DOHH2 (cell line): ENCODE measurements at regions not wholly inside any gene's neighbourhood (a gene's known extent, or its start where the extent isn't known, plus 50 kb on each side); places are given as distances from the start of the nearest gene placed in this dataset.

Source experiments
- H3F3A ChIP-seq: fragments of 200-600 bp; sonication (generic), shearing (Covaris generic); 2 replicates; pipeline ENCODE4 v1.6.0; 2016; ENCODE audit warnings: antibody characterized with exemption, mild to moderate bottlenecking; ENCODE audit not compliant: control insufficient read depth, insufficient read depth
- H3K27ac ChIP-seq: fragments of 200-600 bp; sonication (generic); 2 replicates; pipeline ENCODE4 v1.5.1; 2014; ENCODE audit warnings: low read depth, mild to moderate bottlenecking, low read length, moderate library complexity
- H3K27me3 ChIP-seq: fragments of 200-600 bp; sonication (generic); 2 replicates; pipeline ENCODE4 v1.6.1; 2014; ENCODE audit warnings: mild to moderate bottlenecking, low read length, mixed read lengths; ENCODE audit not compliant: control insufficient read depth
- H3K36me3 ChIP-seq: fragments of 200-600 bp; sonication (generic); 2 replicates; pipeline ENCODE4 v1.6.1; 2014; ENCODE audit warnings: mild to moderate bottlenecking, low read length, moderate library complexity, mixed read lengths; ENCODE audit not compliant: control insufficient read depth
- H3K4me1 ChIP-seq: fragments of 200-600 bp; sonication (generic); 2 replicates; pipeline ENCODE4 v1.6.1; 2014; ENCODE audit warnings: mild to moderate bottlenecking, low read length, mixed read lengths; ENCODE audit not compliant: control insufficient read depth
- H3K4me2 ChIP-seq: fragments of 200-600 bp; sonication (generic); 2 replicates; pipeline ENCODE4 v1.6.0; 2014; ENCODE audit warnings: mild to moderate bottlenecking, low read length, moderate library complexity
- H3K4me3 ChIP-seq: fragments of 200-600 bp; sonication (generic); 2 replicates; pipeline ENCODE4 v1.5.1; 2014; ENCODE audit warnings: mild to moderate bottlenecking, low read length, mixed read lengths
- H3K79me2 ChIP-seq: fragments of 200-600 bp; sonication (generic); 2 replicates; pipeline ENCODE4 v1.6.1; 2014; ENCODE audit warnings: mild to moderate bottlenecking, low read length, mixed read lengths; ENCODE audit not compliant: control insufficient read depth
- H3K9me2 ChIP-seq: fragments of 200-600 bp; sonication (generic); replicated peaks from 2 replicates; pipeline ENCODE4 v1.6.1; 2014; ENCODE audit warnings: mild to moderate bottlenecking, low read length, mixed read lengths; ENCODE audit not compliant: control insufficient read depth
- H3K9me3 ChIP-seq: fragments of 200-600 bp; sonication (generic); 2 replicates; pipeline ENCODE4 v1.6.1; 2014; ENCODE audit warnings: antibody characterized with exemption, low read length, mixed read lengths; ENCODE audit not compliant: control insufficient read depth, insufficient read depth
- H4K20me1 ChIP-seq: fragments of 200-600 bp; sonication (generic); 2 replicates; pipeline ENCODE4 v1.6.0; 2014; ENCODE audit warnings: low read depth, mild to moderate bottlenecking, antibody characterized with exemption, low read length, moderate library complexity; ENCODE audit not compliant: control insufficient read depth, insufficient read depth
- EZH2phosphoT487 ChIP-seq: fragments of 200-600 bp; sonication (generic); IDR thresholded peaks from 2 replicates; pipeline ENCODE4 v1.6.1; 2017; ENCODE audit warnings: borderline replicate concordance, mild to moderate bottlenecking, antibody characterized with exemption, low read length, moderate library complexity, mixed read lengths
- TF ChIP-seq, protein P1 (sequence below): fragments of 200-600 bp; sonication (generic); IDR thresholded peaks from one replicate; pipeline ENCODE4 v1.5.1; 2014; ENCODE audit warnings: antibody characterized with exemption, mild to moderate bottlenecking, low read depth, low read length; ENCODE audit not compliant: poor library complexity, severe bottlenecking

DNA sequence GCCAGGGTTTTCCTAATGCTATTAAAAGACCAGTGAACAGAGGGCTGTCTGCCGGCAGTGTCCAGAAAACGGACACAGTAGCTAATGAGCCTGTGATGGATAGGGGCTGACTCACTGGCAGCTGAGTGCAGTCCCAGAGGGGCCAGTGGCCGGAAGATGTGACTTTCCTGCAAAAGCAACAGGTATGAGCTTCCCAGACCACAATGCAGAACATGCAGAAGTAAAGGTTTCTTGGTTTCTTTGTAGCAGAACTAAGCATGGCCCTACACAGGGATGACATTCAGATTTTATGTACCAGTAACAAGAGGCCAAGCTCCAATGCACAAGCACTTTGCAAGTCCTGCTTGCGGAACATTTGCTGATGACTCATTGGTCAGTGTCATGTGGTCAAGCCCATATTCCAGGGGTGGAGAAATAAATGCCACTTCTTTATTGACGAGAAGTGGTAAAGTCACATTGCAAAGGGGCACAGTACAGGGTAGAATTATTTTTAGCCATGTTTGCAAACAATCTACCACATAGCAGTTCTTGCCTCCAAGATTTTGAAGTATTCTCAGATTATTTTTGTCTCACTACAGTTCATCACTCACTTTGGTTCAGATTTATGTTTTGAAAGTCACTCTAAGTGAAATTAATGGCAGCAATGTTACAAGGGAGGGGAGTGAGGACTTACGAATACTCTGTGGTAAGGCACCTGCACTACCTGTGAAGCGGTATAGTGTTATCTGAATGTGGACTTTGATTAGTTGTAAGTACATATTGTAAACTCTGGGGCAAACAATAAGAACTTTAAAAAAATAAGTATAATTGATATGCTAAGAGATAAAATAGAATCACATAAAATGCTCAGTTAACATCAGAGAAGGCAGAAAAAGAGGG lies 263.3 kb downstream of the ABHD5 start:
- Histone ChIP-seq H3K79me2 (no peaks in the 10 kb centered on the region), H3K27me3 (no peaks in the 10 kb centered on the region), H3K9me3 (no peaks in the 10 kb centered on the region), H3K4me1 (peaks cover 25% of the 10 kb centered on the region), H3F3A (no peaks in the 10 kb centered on the region), H4K20me1 (no peaks in the 10 kb centered on the region), H3K9me2 (no peaks in the 10 kb centered on the region), H3K27ac (no peak overlapping the region), H3K4me3 (no peak overlapping the region), H3K4me2 (no peak overlapping the region), H3K36me3 (no peaks in the 10 kb centered on the region)
- TF ChIP-seq EZH2phosphoT487 = no peak
- TF ChIP-seq, protein P1, sequence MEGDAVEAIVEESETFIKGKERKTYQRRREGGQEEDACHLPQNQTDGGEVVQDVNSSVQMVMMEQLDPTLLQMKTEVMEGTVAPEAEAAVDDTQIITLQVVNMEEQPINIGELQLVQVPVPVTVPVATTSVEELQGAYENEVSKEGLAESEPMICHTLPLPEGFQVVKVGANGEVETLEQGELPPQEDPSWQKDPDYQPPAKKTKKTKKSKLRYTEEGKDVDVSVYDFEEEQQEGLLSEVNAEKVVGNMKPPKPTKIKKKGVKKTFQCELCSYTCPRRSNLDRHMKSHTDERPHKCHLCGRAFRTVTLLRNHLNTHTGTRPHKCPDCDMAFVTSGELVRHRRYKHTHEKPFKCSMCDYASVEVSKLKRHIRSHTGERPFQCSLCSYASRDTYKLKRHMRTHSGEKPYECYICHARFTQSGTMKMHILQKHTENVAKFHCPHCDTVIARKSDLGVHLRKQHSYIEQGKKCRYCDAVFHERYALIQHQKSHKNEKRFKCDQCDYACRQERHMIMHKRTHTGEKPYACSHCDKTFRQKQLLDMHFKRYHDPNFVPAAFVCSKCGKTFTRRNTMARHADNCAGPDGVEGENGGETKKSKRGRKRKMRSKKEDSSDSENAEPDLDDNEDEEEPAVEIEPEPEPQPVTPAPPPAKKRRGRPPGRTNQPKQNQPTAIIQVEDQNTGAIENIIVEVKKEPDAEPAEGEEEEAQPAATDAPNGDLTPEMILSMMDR = no peak

DNA sequence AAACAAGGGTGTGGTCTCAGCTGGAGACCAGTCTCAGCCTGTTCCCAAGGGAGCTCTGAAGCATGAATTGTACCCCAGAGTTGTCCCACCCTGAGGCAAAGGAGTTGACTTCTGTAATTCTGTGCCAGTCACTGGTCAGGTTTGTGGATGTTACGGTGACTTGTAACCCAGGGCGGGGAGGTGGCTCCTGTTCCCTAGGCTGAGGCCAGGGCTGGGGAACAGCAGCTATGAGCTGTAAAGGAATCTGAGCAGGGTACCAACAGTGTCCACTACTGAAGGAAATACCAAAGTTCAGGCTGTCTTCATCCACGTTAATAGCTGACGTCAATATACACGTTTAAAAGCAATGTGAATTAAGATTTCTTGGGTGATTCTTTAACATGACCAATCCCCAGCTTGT lies 266.2 kb downstream of the ABHD5 start:
- TF ChIP-seq EZH2phosphoT487 = no peak
- TF ChIP-seq, protein P1 = no peak
- Histone ChIP-seq H3K4me2 (no peak overlapping the region), H3K4me3 (no peak overlapping the region), H3K9me3 (no peaks in the 10 kb centered on the region), H3K9me2 (no peaks in the 10 kb centered on the region), H3K79me2 (no peaks in the 10 kb centered on the region), H3F3A (no peaks in the 10 kb centered on the region), H4K20me1 (no peaks in the 10 kb centered on the region), H3K27me3 (no peaks in the 10 kb centered on the region), H3K36me3 (no peaks in the 10 kb centered on the region), H3K4me1 (peaks cover 25% of the 10 kb centered on the region), H3K27ac (no peak overlapping the region)

DNA sequence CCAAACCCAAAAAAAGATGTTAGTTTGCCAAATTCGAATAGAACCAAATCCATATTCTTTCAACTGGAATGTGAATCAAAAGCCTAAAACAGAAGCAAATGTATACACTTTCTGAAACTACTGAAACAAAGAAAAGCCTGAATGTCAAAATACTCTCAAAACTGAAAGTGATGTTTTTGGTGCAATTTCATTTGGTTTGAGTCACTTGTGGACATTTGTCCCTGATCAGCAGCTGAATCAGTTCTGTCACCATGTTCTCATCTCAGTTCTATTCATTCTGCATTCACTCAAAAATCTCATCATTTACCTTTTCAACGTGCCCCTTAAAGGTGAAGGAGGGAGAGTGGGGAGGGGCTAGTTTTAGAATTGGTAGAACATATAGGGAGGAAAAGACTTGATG lies 266.8 kb downstream of the ABHD5 start:
- Histone ChIP-seq H3K27me3 (no peaks in the 10 kb centered on the region), H3K36me3 (no peaks in the 10 kb centered on the region), H3K9me3 (no peaks in the 10 kb centered on the region), H3K27ac (no peak overlapping the region), H4K20me1 (no peaks in the 10 kb centered on the region), H3K4me2 (no peak overlapping the region), H3K4me1 (peaks cover 25% of the 10 kb centered on the region), H3F3A (no peaks in the 10 kb centered on the region), H3K79me2 (no peaks in the 10 kb centered on the region), H3K9me2 (no peaks in the 10 kb centered on the region), H3K4me3 (no peak overlapping the region)
- TF ChIP-seq, protein P1 = no peak
- no peak for TF ChIP-seq EZH2phosphoT487
